Right cardiac atrium (tissue), 5 donors: ENCODE measurements at regions not wholly inside any gene's neighbourhood (a gene's known extent, or its start where the extent isn't known, plus 50 kb on each side); places are given as distances from the start of the nearest gene placed in this dataset.

Experiments used
- ATAC-seq, 2 donors: fragments of 200-7000 bp; cut with Tn5 transposase; one replicate each; pipeline versions ENCODE4 v1.8.0 to v1.9.1; 2020; ENCODE audit warnings: moderate library complexity in 2 of 2, mild to moderate bottlenecking in 1 of 2
- DNase-seq, 3 donors: peaks; one replicate each; pipeline ENCODE4 v3.0.0-alpha.2; 2020
- H3K27ac ChIP-seq: one replicate; pipeline ENCODE4 v1.5.1; 2013; ENCODE audit warnings: mild to moderate bottlenecking, low read length, control low read depth, moderate library complexity
- H3K27me3 ChIP-seq: one replicate; pipeline ENCODE4 v1.6.1; 2013; ENCODE audit not compliant: control insufficient read depth, insufficient read depth
- H3K4me1 ChIP-seq: one replicate; pipeline ENCODE4 v1.6.1; 2013; ENCODE audit warnings: low read length; ENCODE audit not compliant: control insufficient read depth, insufficient read depth
- H3K4me3 ChIP-seq: one replicate; pipeline ENCODE4 v1.5.1; 2013; ENCODE audit warnings: low read length, control low read depth
- H3K9me3 ChIP-seq: one replicate; pipeline ENCODE4 v1.6.1; 2013; ENCODE audit warnings: low read length; ENCODE audit not compliant: control insufficient read depth
- WGBS: extraction: QIAGEN DNeasy Blood & Tissue Kit; methylation state at CpG from one replicate; pipeline ENCODE4 v1.1.7; 2013; 5-methylcytosine and 5-hydroxymethylcytosine counted together
- intact Hi-C, 4 donors: fragments of 100-400 bp; cut with DNase I; formaldehyde crosslinking; loops; one replicate each; pipeline versions ENCODE4 v1.11.0 to v1.14.0; 2022 to 2023
- donor health status: healthy with polysubstance abuse.
- donor health status: DM: no; HTN: yes; CAD: no.
- donor health status: DM: no; HTN: no; CAD: no.
- donor health status: DM: no; HTN: yes; CAD: no; lungs with severe emphysema.
- donor health status: DM: yes; HTN: yes; CAD: no.

GRCh38 chr13:78298657-78299056, 304.7 kb downstream of the POU4F1 start:
- H3K27me3 ChIP-seq = no peaks in the 10 kb centered on the region
- no peak for ATAC-seq
- 51% methylated on average over 1 of the region's 1 CpG for WGBS
- no peak overlapping the region for H3K27ac ChIP-seq
- DNase-seq = no peak
- H3K4me3 ChIP-seq = no peak overlapping the region
- H3K4me1 ChIP-seq = no peaks in the 10 kb centered on the region
- no peaks in the 10 kb centered on the region for H3K9me3 ChIP-seq
- intact Hi-C loops = no loop called here

- Histone ChIP-seq H3K27ac (no peak overlapping the region), H3K9me3 (no peaks in the 10 kb centered on the region), H3K4me1 (no peaks in the 10 kb centered on the region), H3K27me3 (no peaks in the 10 kb centered on the region), H3K4me3 (no peak overlapping the region)
- DNase-seq = no peak
- WGBS = 57% methylated on average over 1 of the region's 1 CpG
- no peak for ATAC-seq
- intact Hi-C loops = no loop called here
These were observed 316.6 kb downstream of the POU4F1 start for GRCh38 chr13:78286748-78287147.

GRCh38 chr13:78265098-78265497, 338.3 kb downstream of the POU4F1 start:
- Histone ChIP-seq H3K4me3 (no peak overlapping the region), H3K4me1 (no peaks in the 10 kb centered on the region), H3K27me3 (no peaks in the 10 kb centered on the region), H3K27ac (no peak overlapping the region), H3K9me3 (no peaks in the 10 kb centered on the region)
- DNase-seq (no peak), ATAC-seq (no peak)
- WGBS = 77% methylated on average over 4 of the region's 4 CpGs
- intact Hi-C loops = no loop called here

- DNase-seq (no peak), ATAC-seq (no peak)
- Histone ChIP-seq H3K4me3 (no peak overlapping the region), H3K4me1 (no peaks in the 10 kb centered on the region), H3K27me3 (no peaks in the 10 kb centered on the region), H3K9me3 (no peaks in the 10 kb centered on the region), H3K27ac (no peak overlapping the region)
- 66% methylated on average over 3 of the region's 3 CpGs for WGBS
- intact Hi-C loops = no loop called here
These were observed 339.7 kb upstream of the EDNRB start for GRCh38 chr13:78258304-78258703.

GRCh38 chr13:78256484-78256883, 337.9 kb upstream of the EDNRB start:
- ATAC-seq (no peak), DNase-seq (no peak)
- no peak overlapping the region for H3K4me3 ChIP-seq
- intact Hi-C loops = no loop called here
- 63% methylated on average over 1 of the region's 1 CpG for WGBS
- H3K4me1 ChIP-seq = no peaks in the 10 kb centered on the region
- H3K9me3 ChIP-seq = no peaks in the 10 kb centered on the region
- no peaks in the 10 kb centered on the region for H3K27me3 ChIP-seq
- no peak overlapping the region for H3K27ac ChIP-seq

GRCh38 chr13:78254113-78254512, 335.5 kb upstream of the EDNRB start:
- 82% methylated on average over 3 of the region's 3 CpGs for WGBS
- Histone ChIP-seq H3K9me3 (no peaks in the 10 kb centered on the region), H3K27ac (no peak overlapping the region), H3K27me3 (no peaks in the 10 kb centered on the region), H3K4me1 (no peaks in the 10 kb centered on the region), H3K4me3 (no peak overlapping the region)
- intact Hi-C loops = no loop called here
- no peak for ATAC-seq
- DNase-seq = no peak

GRCh38 chr13:78247362-78247761, 328.7 kb upstream of the EDNRB start:
- Histone ChIP-seq H3K4me1 (no peaks in the 10 kb centered on the region), H3K9me3 (no peaks in the 10 kb centered on the region), H3K27me3 (no peaks in the 10 kb centered on the region), H3K27ac (no peak overlapping the region), H3K4me3 (no peak overlapping the region)
- intact Hi-C loops = no loop called here
- DNase-seq (no peak), ATAC-seq (no peak)

GRCh38 chr13:78241278-78241919, 322.8 kb upstream of the EDNRB start:
- Histone ChIP-seq H3K4me1 (no peaks in the 10 kb centered on the region), H3K4me3 (no peak overlapping the region), H3K9me3 (no peaks in the 10 kb centered on the region), H3K27me3 (no peaks in the 10 kb centered on the region), H3K27ac (no peak overlapping the region)
- intact Hi-C loops = no loop called here
- ATAC-seq (no peak), DNase-seq (peak; percentile 15 to 42 (median 34))
- 6% methylated on average over 4 of the region's 4 CpGs for WGBS

- intact Hi-C loops = no loop called here
These were observed 321.1 kb upstream of the EDNRB start for GRCh38 chr13:78239714-78240113.

GRCh38 chr13:78238911-78239310, 320.3 kb upstream of the EDNRB start:
- ATAC-seq (no peak), DNase-seq (no peak)
- 61% methylated on average over 2 of the region's 2 CpGs for WGBS
- intact Hi-C loops = no loop called here
- Histone ChIP-seq H3K9me3 (no peaks in the 10 kb centered on the region), H3K27me3 (no peaks in the 10 kb centered on the region), H3K27ac (no peak overlapping the region), H3K4me1 (no peaks in the 10 kb centered on the region), H3K4me3 (no peak overlapping the region)

More at GRCh38 chr13:78239714-78240113, 321.1 kb upstream of the EDNRB start:
- DNase-seq (no peak), ATAC-seq (no peak)
- H3K27ac ChIP-seq = no peak overlapping the region
- no peak overlapping the region for H3K4me3 ChIP-seq
- H3K4me1 ChIP-seq = no peaks in the 10 kb centered on the region
- no peaks in the 10 kb centered on the region for H3K9me3 ChIP-seq
- H3K27me3 ChIP-seq = no peaks in the 10 kb centered on the region
- WGBS = 44% methylated on average over 2 of the region's 2 CpGs

- intact Hi-C loops = no loop called here
- ATAC-seq (no peak), DNase-seq (no peak)
- Histone ChIP-seq H3K27ac (no peak overlapping the region), H3K27me3 (no peaks in the 10 kb centered on the region), H3K9me3 (no peaks in the 10 kb centered on the region), H3K4me3 (no peak overlapping the region), H3K4me1 (no peaks in the 10 kb centered on the region)
- WGBS = 37% methylated on average over 4 of the region's 4 CpGs
These were observed 310.3 kb upstream of the EDNRB start for GRCh38 chr13:78228940-78229339.

GRCh38 chr13:78228211-78228610, 309.6 kb upstream of the EDNRB start:
- Histone ChIP-seq H3K27me3 (no peaks in the 10 kb centered on the region), H3K27ac (no peak overlapping the region), H3K4me1 (no peaks in the 10 kb centered on the region), H3K9me3 (no peaks in the 10 kb centered on the region), H3K4me3 (no peak overlapping the region)
- 67% methylated on average over 1 of the region's 1 CpG for WGBS
- no peak for DNase-seq
- intact Hi-C loops = no loop called here
- no peak for ATAC-seq
